ENCODE measurements at regions not wholly inside any gene's neighbourhood (a gene's known extent, or its start where the extent isn't known, plus 50 kb on each side); places are given as distances from the start of the nearest gene placed in this dataset.

GRCh38 chr12:27394676-27395075 is 51.9 kb upstream of the SMCO2 start:
- Histone ChIP-seq H3K36me3 (no peaks in the 10 kb centered on the region), H3K4me3 (ENCODE audit: low read depth, low read length) (no peak overlapping the region), H3K4me1 (no peaks in the 10 kb centered on the region), H3K27me3 (no peaks in the 10 kb centered on the region; the same call in 1 of the 2 replicates), H3K9me3 (no peaks in the 10 kb centered on the region)
- TF ChIP-seq, protein P1, sequence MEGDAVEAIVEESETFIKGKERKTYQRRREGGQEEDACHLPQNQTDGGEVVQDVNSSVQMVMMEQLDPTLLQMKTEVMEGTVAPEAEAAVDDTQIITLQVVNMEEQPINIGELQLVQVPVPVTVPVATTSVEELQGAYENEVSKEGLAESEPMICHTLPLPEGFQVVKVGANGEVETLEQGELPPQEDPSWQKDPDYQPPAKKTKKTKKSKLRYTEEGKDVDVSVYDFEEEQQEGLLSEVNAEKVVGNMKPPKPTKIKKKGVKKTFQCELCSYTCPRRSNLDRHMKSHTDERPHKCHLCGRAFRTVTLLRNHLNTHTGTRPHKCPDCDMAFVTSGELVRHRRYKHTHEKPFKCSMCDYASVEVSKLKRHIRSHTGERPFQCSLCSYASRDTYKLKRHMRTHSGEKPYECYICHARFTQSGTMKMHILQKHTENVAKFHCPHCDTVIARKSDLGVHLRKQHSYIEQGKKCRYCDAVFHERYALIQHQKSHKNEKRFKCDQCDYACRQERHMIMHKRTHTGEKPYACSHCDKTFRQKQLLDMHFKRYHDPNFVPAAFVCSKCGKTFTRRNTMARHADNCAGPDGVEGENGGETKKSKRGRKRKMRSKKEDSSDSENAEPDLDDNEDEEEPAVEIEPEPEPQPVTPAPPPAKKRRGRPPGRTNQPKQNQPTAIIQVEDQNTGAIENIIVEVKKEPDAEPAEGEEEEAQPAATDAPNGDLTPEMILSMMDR (IDR thresholded peaks at IDR 0.05; ENCODE audit: low read depth, low read length), result no peak
- DNase-seq, result no peak

- H3K36me3 ChIP-seq, result no peaks in the 10 kb centered on the region
- H3K4me1 ChIP-seq, result no peaks in the 10 kb centered on the region
- no peaks in the 10 kb centered on the region; the same call in 1 of the 2 replicates for H3K27me3 ChIP-seq
- TF ChIP-seq, protein P1 (IDR thresholded peaks at IDR 0.05; ENCODE audit: low read depth, low read length), result no peak
- no peaks in the 10 kb centered on the region for H3K9me3 ChIP-seq
- no peak overlapping the region for H3K4me3 ChIP-seq (ENCODE audit: low read depth, low read length)
- no peak for DNase-seq
These were observed 50.2 kb upstream of the SMCO2 start for GRCh38 chr12:27396216-27396815.

Data from BE2C (cell line).